ENCODE measurements at regions not wholly inside any gene's neighbourhood (a gene's known extent, or its start where the extent isn't known, plus 50 kb on each side); places are given as distances from the start of the nearest gene placed in this dataset.

- no peaks in the 10 kb centered on the region for H3K36me3 ChIP-seq
- H3K4me3 ChIP-seq, result no peak overlapping the region
- DNase-seq (ENCODE audit: low spot score in 2 of 2), result no peak
- TF ChIP-seq CTCF (IDR thresholded peaks at IDR 0.05), result no peak
- TF ChIP-seq EP300 (IDR thresholded peaks at IDR 0.05), result no peak
- no peak for TF ChIP-seq POLR2A (IDR thresholded peaks at IDR 0.05)
- no peak overlapping the region for H3K27ac ChIP-seq
- 58 to 64% methylated on average over 3 of the region's 3 CpGs for WGBS, 2 donors
- no peaks in the 10 kb centered on the region for H3K27me3 ChIP-seq
- H3K4me1 ChIP-seq, result no peaks in the 10 kb centered on the region
- no peaks in the 10 kb centered on the region for H3K9me3 ChIP-seq
Observed at GRCh38 chr14:53330441-53330840, 177.3 kb upstream of the DDHD1 start.

- DNase-seq (ENCODE audit: low spot score in 2 of 2), result no peak
- no peaks in the 10 kb centered on the region for H3K9me3 ChIP-seq
- TF ChIP-seq EP300 (IDR thresholded peaks at IDR 0.05) (no peak), CTCF (IDR thresholded peaks at IDR 0.05) (no peak), POLR2A (IDR thresholded peaks at IDR 0.05) (no peak)
- H3K4me3 ChIP-seq, result no peak overlapping the region
- peak overlapping the region in 1 of 4 donors; percentile 55 for H3K27ac ChIP-seq
- H3K27me3 ChIP-seq, result no peaks in the 10 kb centered on the region
- no peaks in the 10 kb centered on the region for H3K36me3 ChIP-seq
- WGBS, 2 donors, result 55 to 58% methylated on average over 5 of the region's 5 CpGs
- no peaks in the 10 kb centered on the region for H3K4me1 ChIP-seq
Observed at GRCh38 chr14:53328841-53329240, 175.7 kb upstream of the DDHD1 start.

GRCh38 chr14:53327716-53328115, 174.6 kb upstream of the DDHD1 start:
- DNase-seq (ENCODE audit: low spot score in 2 of 2), result no peak
- 67 to 84% methylated on average over 1 of the region's 1 CpG for WGBS, 2 donors
- no peaks in the 10 kb centered on the region for H3K4me1 ChIP-seq
- H3K4me3 ChIP-seq, result no peak overlapping the region
- H3K36me3 ChIP-seq, result no peaks in the 10 kb centered on the region
- peak overlapping the region in 2 of 4 donors; percentile 3 to 55 for H3K27ac ChIP-seq
- H3K27me3 ChIP-seq, result no peaks in the 10 kb centered on the region
- no peak for TF ChIP-seq POLR2A (IDR thresholded peaks at IDR 0.05)
- no peak for TF ChIP-seq EP300 (IDR thresholded peaks at IDR 0.05)
- no peak for TF ChIP-seq CTCF (IDR thresholded peaks at IDR 0.05)
- H3K9me3 ChIP-seq, result no peaks in the 10 kb centered on the region

GRCh38 chr14:53325176-53325806, 172.2 kb upstream of the DDHD1 start:
- Histone ChIP-seq H3K4me1 (no peaks in the 10 kb centered on the region), H3K27me3 (no peaks in the 10 kb centered on the region), H3K9me3 (no peaks in the 10 kb centered on the region), H3K36me3 (no peaks in the 10 kb centered on the region), H3K4me3 (no peak overlapping the region), H3K27ac (no peak overlapping the region)
- TF ChIP-seq POLR2A (IDR thresholded peaks at IDR 0.05), result no peak
- peak in 3 of 5 experiments; percentile 3 to 19 (median 14) for TF ChIP-seq CTCF (IDR thresholded peaks at IDR 0.05)
- no peak for DNase-seq (ENCODE audit: low spot score in 2 of 2)

- Histone ChIP-seq H3K4me3 (no peak overlapping the region), H3K9me3 (peaks cover 0 to 19% (median 0%) of the 10 kb centered on the region in 4 donors), H3K27me3 (no peaks in the 10 kb centered on the region), H3K27ac (no peak overlapping the region), H3K36me3 (peaks cover 0 to 6% (median 0%) of the 10 kb centered on the region in 3 donors), H3K4me1 (no peaks in the 10 kb centered on the region)
- TF ChIP-seq POLR2A (IDR thresholded peaks at IDR 0.05), result no peak
- no peak for TF ChIP-seq EP300 (IDR thresholded peaks at IDR 0.05)
- TF ChIP-seq CTCF (IDR thresholded peaks at IDR 0.05), result no peak
- DNase-seq (ENCODE audit: low spot score in 2 of 2), result no peak
- WGBS, 2 donors, result 20 to 34% methylated on average over 5 of the region's 5 CpGs
Observed at GRCh38 chr14:53316504-53316903, 163.4 kb upstream of the DDHD1 start.
